ENCODE measurements at regions not wholly inside any gene's neighbourhood (a gene's known extent, or its start where the extent isn't known, plus 50 kb on each side); places are given as distances from the start of the nearest gene placed in this dataset.

DNA sequence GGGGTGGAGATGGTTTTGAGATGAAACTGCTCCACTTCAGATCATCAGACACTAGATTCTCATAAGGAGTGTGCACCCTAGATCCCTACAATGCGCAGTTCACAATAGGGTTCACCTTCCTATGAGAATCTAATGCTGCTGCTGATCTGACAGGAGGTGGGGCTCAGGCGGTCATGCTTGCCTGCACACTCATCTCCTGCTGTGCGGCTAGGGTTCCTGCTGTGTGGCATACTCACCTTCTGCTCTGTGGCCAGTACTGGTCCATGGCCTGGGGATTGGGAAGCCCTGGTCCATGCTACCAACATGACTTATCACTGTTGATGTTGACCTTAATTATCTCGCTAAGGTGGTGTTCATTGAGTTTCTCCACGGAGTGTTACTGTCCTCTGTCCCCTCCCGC lies 144.5 kb downstream of the NAV1 start (continued):
- TF ChIP-seq SIRT6 (IDR thresholded peaks at IDR 0.05; ENCODE audit: low read length) (no peak), SP2 (IDR thresholded peaks at IDR 0.05; ENCODE audit: low read length) (no peak)

Measured in H1 (cell line).